ENCODE measurements at regions not wholly inside any gene's neighbourhood (a gene's known extent, or its start where the extent isn't known, plus 50 kb on each side); places are given as distances from the start of the nearest gene placed in this dataset.
"Not testable (repeated sequence)": the region's sequence is repeated elsewhere in the genome, so short reads cannot be mapped to it uniquely, and the experiment has no call there.

- DNase-seq, result peak in 1 of 51 donors; percentile 0
Observed at GRCh38 chr12:86601550-86602308, 345.5 kb upstream of the MGAT4C start.

DNA sequence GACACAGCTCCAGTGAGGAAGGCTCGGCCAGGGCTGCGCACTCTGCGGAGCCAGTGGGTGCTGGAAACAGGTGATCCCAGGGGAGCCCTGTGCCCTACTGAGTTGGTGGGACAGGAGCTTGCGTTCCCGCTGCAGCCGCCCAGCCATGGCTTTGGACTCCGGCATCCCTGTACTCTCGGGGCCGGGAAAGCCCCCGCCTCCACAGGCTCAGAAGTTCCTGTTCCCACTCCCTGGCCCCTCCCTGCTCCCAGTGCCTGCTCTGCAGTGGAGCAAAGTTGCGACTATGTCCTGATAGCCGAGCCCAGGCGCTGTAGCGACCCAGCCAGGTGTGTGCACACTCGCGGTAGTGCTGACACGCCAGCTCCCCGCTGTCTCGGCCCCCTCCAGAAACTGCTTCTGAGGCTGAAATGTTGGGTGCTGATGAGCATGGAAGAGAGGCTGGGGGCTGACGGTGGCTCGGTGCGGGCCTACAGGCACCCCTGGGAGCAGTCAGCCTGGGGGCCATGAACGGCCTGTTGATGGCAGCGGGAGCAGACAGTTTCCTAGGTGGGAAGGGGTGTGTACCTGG, 344.6 kb upstream of the MGAT4C start:
- DNase-seq, result peak in 1 of 51 donors; percentile 1

GRCh38 chr12:86597431-86597830, 341.2 kb upstream of the MGAT4C start:
- DNase-seq, result no peak

DNA sequence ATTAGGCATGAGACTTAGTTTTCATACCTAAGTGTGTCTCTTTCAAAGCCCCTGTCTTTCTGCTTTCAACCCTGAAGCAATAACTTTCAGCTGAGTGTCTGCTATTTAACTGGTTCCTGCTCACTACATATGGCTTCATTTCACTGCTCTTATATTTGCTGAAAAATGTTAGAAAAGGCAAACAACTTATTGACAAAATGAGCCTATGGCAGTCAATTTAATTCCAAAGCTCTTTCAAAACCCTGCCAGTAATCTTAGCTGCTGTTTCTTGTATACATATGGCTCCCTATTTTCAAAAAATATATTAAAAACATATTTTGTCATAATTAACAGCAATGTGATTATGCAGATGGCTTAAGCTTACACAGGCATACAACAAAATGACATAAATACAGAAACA, 334.1 kb upstream of the MGAT4C start:
- DNase-seq, result no peak

- no peak for DNase-seq
Observed at GRCh38 chr12:86574143-86574542, 318.0 kb upstream of the MGAT4C start.

- DNase-seq, result no peak
Observed at GRCh38 chr12:86572455-86572854, 316.3 kb upstream of the MGAT4C start.

DNA sequence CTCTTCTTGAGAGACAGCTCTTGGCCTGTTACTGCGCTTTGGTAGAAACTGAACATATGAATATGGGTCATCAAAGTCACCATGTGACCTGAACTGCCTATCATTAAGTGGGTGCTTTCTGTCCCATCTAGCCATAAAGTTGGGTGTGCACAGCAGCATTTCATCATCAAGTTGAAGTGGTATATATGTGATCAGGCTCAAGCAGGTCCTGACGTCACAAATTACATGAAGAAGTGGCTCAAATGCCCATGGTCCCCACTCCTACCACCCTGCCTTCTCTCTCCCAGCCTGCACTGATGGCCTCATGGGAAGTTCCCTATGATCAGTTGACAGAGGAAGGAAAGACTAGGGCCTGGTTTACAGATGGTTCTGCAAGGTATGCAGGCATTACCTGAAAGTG, 308.8 kb upstream of the MGAT4C start:
- DNase-seq, result no peak

- DNase-seq, result not testable (repeated sequence)
Observed at GRCh38 chr12:86555491-86555890, 299.3 kb upstream of the MGAT4C start.

DNA sequence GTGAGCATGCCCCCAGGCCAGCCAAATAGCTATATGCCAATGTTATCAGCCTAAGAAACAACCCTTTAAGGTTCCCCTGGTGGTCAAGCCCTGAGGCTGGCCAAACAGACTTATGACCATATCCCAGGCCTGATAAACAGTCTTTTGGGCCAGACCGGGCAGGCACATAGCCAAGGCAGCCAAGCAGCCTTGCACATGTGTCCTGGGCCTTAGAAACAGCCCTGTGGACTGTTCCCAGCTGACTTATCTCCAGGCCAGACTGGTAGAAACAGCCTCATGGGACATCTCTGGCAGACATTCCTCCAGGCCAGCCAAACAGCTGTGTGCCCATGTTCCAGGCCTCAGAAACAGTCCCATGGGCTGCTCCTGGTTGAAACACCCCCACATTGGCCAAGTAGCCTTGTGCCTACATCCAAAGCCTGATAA, 295.0 kb upstream of the MGAT4C start:
- DNase-seq, result no peak

DNA sequence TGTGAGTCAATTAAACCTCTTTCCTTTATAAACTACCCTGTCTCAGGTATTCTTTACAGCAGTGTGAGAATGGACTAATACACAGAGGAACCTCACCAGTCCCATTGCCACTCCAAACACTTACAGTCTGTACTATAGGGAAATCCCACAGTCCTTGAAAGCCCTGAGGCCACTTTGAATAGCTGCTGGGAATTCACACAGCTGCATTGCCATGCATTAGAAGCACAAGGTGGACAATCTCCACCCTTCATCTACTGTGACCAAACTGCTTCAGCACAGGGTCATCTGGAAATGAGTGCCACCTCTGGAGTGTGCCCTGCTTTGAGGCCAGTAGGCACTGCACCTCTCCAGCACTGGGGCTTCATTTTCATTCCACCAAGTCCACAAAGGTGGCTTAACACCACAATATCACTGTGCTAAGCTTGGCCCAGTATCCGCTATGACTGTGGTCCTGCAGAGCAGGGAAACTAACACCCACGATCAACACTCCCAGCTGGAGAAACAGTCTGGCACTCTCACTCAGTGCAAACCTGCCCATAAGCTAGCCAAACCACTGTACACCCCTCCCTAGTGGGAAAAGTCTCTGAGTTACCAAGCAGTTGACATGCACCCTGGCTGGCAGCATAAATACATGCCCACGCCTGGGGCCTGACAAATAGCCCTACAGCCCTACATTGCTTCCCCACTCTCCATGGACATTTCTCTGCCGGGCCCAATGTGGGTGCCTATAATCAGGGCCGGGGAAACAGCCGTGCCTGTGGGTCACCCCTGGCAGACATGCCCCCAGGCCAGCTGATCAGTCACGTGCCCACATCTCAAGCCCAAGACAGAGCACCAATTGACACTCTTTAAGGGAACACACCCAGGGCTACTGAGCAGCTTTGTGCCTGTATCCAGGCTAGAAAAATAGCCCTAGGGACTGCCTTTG, 294.3 kb upstream of the MGAT4C start:
- DNase-seq, result no peak

GRCh38 chr12:86543716-86544115, 287.5 kb upstream of the MGAT4C start:
- DNase-seq, result no peak

GRCh38 chr12:86530996-86531655, 274.9 kb upstream of the MGAT4C start:
- DNase-seq, result no peak

- no peak for DNase-seq
Observed at GRCh38 chr12:86526060-86526595, 269.9 kb upstream of the MGAT4C start.

DNA sequence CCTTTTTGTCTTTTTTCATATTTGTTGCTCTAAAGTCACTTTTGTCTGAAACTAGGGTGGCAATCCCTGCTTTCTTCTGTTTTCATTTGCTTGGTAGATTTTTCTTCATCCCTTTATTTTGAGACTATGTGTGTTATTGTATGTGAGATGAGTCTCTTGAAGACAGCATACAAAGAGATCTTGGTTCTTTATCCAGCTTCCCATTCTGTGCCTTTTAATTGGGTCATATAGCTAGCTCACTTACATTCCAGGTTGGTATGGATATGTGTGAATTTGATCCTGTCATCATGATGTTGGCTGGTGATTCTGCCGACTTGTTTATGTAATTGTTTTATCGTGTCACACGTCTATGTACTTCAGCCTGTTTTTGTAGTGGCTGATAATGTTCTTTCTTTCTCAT, 267.7 kb upstream of the MGAT4C start:
- no peak for DNase-seq

DNA sequence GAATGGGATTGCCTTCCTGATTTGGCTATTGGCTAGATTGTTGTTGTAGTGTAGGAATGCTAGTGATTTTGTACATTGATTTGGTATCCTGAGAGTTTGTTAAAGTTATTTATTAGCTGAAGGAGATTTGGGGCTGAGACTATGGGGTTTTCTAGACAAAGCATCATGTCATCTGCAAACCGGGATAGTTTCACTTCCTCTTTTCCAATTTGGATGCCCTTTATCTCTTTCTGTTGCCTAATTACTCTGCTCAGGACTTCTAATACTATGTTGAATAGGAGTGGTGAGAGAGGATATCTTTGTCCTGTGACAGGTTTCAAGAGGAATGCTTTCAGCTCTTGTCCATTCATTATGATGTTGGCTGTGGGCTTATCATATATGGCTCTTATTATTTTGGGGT, 265.7 kb upstream of the MGAT4C start:
- DNase-seq, result no peak

- DNase-seq, result no peak
Observed at GRCh38 chr12:86513226-86513625, 257.0 kb upstream of the MGAT4C start.

DNA sequence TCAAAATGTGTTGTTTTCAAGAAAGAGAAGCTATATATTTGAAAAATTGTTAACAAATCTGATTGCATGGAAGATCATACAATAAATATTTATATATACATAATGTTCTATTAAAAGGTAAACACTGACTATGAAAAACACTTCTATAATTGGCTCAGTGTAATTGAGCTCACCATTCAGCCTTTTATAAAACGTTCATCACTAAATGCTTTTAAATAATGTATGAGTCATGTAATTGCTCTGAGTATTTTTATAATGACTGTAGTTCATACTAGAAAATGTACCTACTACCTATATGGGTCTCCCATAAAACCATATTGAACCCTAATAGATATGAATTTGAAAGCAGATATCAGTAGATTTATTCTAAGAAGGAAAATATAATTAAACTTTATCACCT, 240.4 kb upstream of the MGAT4C start:
- DNase-seq, result no peak

- no peak for DNase-seq
Observed at GRCh38 chr12:86484473-86484872, 228.3 kb upstream of the MGAT4C start.

GRCh38 chr12:86473231-86473630, 217.0 kb upstream of the MGAT4C start:
- DNase-seq, result no peak

GRCh38 chr12:86456776-86457175, 200.6 kb upstream of the MGAT4C start:
- no peak for DNase-seq

GRCh38 chr12:86456241-86456640, 200.1 kb upstream of the MGAT4C start:
- no peak for DNase-seq

DNA sequence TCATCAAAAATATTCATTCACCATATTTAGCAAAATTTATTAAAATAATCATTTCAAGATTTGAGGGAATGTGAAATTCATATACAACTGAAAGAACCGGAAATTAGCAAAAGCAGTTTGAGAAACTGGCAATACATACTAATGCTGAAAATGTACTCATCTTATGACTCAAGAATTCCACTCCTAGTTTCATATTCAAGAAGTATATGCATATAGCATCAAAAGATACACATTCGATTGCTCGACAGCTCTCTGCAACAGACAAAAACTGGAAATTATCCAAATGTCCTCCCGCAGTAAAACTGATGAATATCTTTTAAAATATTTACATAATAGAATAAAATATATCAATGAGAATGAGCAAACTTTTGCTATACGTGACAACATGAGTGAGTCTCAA, 189.2 kb upstream of the MGAT4C start:
- no peak for DNase-seq

Data from hypothalamus (tissue), 51 donors.